Activated gamma-delta T cell (primary cell): ENCODE measurements at regions not wholly inside any gene's neighbourhood (a gene's known extent, or its start where the extent isn't known, plus 50 kb on each side); places are given as distances from the start of the nearest gene placed in this dataset.
"Not testable (repeated sequence)": the region's sequence is repeated elsewhere in the genome, so short reads cannot be mapped to it uniquely, and the experiment has no call there.

Source experiments
- DNase-seq: peaks from one replicate; lab custom pipeline; 2025; lab: John Stamatoyannopoulos, UW

- DNase-seq: no peak
Measured at GRCh38 chr11:104704146-104704830, 194.0 kb downstream of the CASP12 start.

GRCh38 chr11:104700609-104701008 is 197.7 kb downstream of the CASP12 start:
- DNase-seq: no peak

- no peak for DNase-seq
Measured at GRCh38 chr11:104699981-104700380, 198.3 kb downstream of the CASP12 start.

GRCh38 chr11:104695065-104695463 is 203.2 kb downstream of the CASP12 start:
- DNase-seq: no peak

GRCh38 chr11:104694259-104695064 is 203.8 kb downstream of the CASP12 start:
- no peak for DNase-seq

GRCh38 chr11:104692751-104693150 is 205.5 kb downstream of the CASP12 start:
- DNase-seq: no peak

- no peak for DNase-seq
Measured at GRCh38 chr11:104691129-104691528, 207.1 kb downstream of the CASP12 start.

- no peak for DNase-seq
Measured at GRCh38 chr11:104690241-104690640, 208.0 kb downstream of the CASP12 start.

- DNase-seq: no peak
Measured at GRCh38 chr11:104688731-104689130, 209.5 kb downstream of the CASP12 start.

DNA sequence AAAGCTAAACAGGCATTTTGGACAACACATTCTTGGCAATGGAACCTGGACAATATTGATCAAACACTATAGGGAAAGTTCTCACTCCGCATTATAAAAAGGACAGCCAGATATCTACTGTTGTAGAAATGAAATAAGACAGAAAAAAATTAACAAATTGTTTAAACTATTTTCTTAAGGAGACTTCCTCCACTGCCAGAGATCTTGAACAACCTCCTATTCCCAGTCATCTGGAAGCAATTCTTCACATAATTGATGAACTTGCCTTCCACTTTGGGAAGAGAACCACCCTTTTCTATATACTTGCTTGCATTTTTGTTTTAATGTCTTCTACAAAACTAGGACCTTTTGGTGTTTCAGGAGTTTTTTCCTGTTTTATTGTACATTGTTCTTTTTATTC is 216.1 kb downstream of the CASP12 start:
- no peak for DNase-seq

DNA sequence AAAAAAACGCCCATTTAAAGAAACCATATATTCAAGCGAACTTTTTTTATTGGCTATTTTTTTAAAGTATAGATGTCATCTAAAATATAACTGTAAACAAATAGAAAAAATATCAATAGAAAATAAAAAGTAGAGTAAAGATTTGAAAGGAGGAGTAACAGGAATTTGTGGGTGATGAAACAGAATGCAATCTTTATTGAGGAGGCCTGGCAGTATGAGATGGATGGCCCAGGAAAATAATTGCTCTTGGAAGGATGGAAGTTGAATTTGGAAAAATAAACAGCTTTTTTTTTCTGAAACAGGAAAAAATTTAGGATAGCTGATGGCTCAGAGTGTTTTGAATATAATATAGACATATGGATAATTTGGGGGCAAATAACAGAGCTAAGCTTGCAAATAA is 219.0 kb downstream of the CASP12 start:
- no peak for DNase-seq

- no peak for DNase-seq
Measured at GRCh38 chr11:104678408-104678807, 219.9 kb downstream of the CASP12 start.

DNA sequence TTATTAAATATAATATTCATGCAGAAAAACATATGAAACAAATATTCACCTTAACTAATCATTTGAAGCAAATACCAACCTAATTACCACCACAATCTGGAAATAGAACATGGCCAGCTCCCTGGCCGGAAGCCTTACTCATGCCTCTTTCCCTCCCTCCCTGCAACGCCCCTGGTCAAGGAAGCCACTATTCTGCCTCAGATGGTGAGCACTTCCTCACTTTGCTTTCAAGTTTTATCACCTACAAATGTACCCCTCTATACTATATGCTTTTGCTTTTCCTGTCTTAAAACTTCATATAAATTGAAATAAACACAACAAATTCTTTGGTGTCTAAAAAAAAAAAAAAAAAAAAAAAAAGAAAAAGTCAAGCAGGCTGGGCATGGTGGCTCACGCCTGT is 221.2 kb downstream of the CASP12 start:
- DNase-seq: not testable (repeated sequence)

DNA sequence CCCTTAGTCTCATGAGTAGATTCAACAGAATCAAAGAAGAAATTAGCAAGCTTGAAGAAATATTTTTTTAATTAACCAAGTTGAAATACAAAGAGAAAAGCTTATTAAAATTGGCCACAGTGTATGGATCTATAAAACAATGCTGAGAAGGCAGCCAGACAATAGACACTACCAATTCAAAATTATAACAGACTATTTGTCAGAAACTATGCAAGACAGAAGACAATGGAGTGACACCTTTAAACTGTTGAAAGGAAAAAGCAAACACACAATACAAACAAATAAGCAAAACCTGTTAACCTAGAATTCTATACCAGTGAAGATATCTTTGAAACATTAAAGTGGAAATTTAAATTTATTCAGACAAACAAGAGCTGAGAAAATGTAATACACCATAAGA is 225.4 kb downstream of the CASP12 start:
- no peak for DNase-seq

DNA sequence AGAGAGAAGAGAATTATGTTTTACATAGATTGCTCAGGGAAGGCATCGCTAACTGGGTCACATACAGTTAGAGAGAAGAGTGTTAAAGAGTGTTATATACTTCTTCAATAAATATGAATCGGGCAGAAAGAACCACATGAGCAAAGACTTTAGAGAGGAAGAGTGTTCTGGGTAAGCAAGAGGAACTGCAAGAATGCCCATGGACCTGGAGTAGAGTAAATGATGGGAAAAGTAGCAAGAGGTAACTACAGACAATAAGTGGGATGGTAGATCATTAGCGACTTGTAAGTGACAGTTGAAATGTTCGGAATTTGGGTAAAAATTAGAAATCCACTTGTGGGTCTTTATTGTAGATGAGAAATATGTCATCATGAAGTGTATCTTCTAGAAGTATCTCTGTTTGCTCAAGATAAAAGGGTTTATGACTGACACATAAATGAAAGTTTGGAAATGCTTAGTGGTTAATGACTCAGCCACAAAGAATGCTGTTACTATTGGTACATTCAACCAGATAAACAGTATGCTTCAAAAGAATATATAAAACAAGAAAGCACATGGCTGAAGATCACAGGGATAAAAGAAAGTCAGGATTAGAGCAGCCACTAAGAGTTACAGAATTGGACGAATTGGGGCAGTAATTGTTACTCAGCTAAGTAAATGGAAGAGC is 229.3 kb downstream of the CASP12 start:
- no peak for DNase-seq

GRCh38 chr11:104666624-104667023 is 231.6 kb downstream of the CASP12 start:
- no peak for DNase-seq

DNA sequence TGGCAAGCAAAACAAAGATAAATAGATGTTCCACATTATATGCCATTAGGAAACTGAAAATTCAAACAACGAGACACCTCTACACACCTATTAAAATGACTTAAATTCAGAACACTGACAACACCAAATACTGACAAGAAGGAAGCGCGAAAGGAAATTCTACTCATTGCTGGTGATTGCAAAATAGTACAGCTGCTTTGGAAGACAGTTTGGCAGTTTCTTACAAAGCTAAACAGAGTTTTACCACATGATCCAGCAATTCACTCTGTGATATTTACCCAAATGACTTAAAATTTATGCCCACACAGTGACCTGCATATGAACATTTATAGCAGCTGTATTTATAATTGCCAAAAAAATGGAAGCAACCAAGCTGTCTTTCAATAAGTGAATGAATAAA is 232.6 kb downstream of the CASP12 start:
- DNase-seq: no peak

GRCh38 chr11:104663190-104664140 is 234.8 kb downstream of the CASP12 start:
- DNase-seq: no peak

GRCh38 chr11:104661901-104662300 is 236.4 kb downstream of the CASP12 start:
- no peak for DNase-seq

- no peak for DNase-seq
Measured at GRCh38 chr11:104661471-104661870, 236.8 kb downstream of the CASP12 start.

- DNase-seq: no peak
Measured at GRCh38 chr11:104658177-104658576, 240.1 kb downstream of the CASP12 start.

DNA sequence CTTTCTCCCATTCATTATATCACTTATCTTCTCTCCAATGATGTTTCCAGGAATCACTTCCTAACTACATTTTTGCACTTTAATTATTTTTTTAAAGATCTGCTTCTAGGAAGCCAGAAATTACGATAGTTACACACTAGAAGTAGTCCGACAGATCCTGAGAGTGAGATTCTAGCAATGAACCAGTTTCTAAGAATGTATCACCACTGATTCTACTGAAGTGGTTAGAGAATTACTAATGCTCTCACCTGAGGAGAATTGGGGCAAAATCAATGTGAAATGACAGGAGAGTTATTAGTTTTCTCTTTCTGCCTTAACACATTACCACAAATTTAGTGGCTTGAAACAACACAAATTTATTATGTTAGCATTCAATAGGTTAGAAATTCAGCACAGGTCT is 241.2 kb downstream of the CASP12 start:
- no peak for DNase-seq
